SK-N-SH (cell line): ENCODE measurements at regions not wholly inside any gene's neighbourhood (a gene's known extent, or its start where the extent isn't known, plus 50 kb on each side); places are given as distances from the start of the nearest gene placed in this dataset.
A peak's percentile ranks its signal among the peaks of the same experiment; 100 is the strongest.
"Not testable (repeated sequence)": the region's sequence is repeated elsewhere in the genome, so short reads cannot be mapped to it uniquely, and the experiment has no call there.

ENCODE experiments used
- CTCF ChIA-PET: fragments of 300-600, 350-600 bp; formaldehyde crosslinking; extraction: SDS; loops from one replicate; lab custom pipeline; 2021; lab: Yijun Ruan, JAX
- POLR2A ChIA-PET: fragments of 350-600 bp; sonication (Branson Sonifier 250); formaldehyde crosslinking; extraction: SDS; loops from one replicate; lab custom pipeline; 2020; ENCODE audit warnings: antibody characterized with exemption, inconsistent platforms; lab: Yijun Ruan, JAX
- DNase-seq: peaks from one replicate; pipeline ENCODE4 v3.0.0; 2012
- H2AFZ ChIP-seq: fragments of 200-600 bp; sonication (generic); 2 replicates; pipeline ENCODE4 v1.8.1; 2016; ENCODE audit warnings: antibody characterized with exemption, mild to moderate bottlenecking, low read depth
- H3F3A ChIP-seq: fragments of 200-600 bp; sonication (generic); replicated peaks from 2 replicates; pipeline ENCODE3; 2016; ENCODE audit warnings: antibody characterized with exemption, mild to moderate bottlenecking; ENCODE audit not compliant: insufficient read depth
- H3K27ac ChIP-seq, 2 experiments: fragments of 200-500 bp in 1 of 2; fragments of 200-600 bp in 1 of 2; sonication (Bioruptor generic) in 1 of 2; sonication (generic), shearing (Covaris generic) in 1 of 2; 2 replicates each; pipeline versions ENCODE4 v1.5.1 to v1.6.1; 2014 to 2016; ENCODE audit warnings: low read depth in 2 of 2, inconsistent platforms in 1 of 2, low read length in 1 of 2, mild to moderate bottlenecking in 1 of 2, mixed read lengths in 1 of 2
- H3K27me3 ChIP-seq: fragments of 200-600 bp; sonication (generic), shearing (Covaris generic); 2 replicates; pipeline ENCODE4 v1.6.1; 2016; ENCODE audit warnings: mixed run types; ENCODE audit not compliant: insufficient read depth
- H3K36me3 ChIP-seq, 2 experiments: fragments of 200-500 bp in 1 of 2; fragments of 200-600 bp in 1 of 2; sonication (Bioruptor generic) in 1 of 2; sonication (generic) in 1 of 2; replicated peaks in 1 of 2; 2 replicates each; pipeline versions ENCODE3 to v1.5.1; 2014 to 2016; ENCODE audit warnings: low read length in 1 of 2, mild to moderate bottlenecking in 1 of 2; ENCODE audit not compliant: insufficient read depth in 2 of 2, control insufficient read depth in 1 of 2
- H3K4me1 ChIP-seq, 2 experiments: fragments of 200-500 bp in 1 of 2; fragments of 200-600 bp in 1 of 2; sonication (Bioruptor generic) in 1 of 2; sonication (generic), shearing (Covaris generic) in 1 of 2; 2 replicates each; pipeline versions ENCODE4 v1.5.1 to v1.6.1; 2014 to 2016; ENCODE audit warnings: low read depth in 1 of 2, low read length in 1 of 2, mixed run types in 1 of 2; ENCODE audit not compliant: insufficient read depth in 2 of 2, control insufficient read depth in 1 of 2
- H3K4me2 ChIP-seq: fragments of 200-600 bp; sonication (generic), shearing (Covaris generic); 2 replicates; pipeline ENCODE4 v1.6.1; 2017; ENCODE audit warnings: mixed run types
- H3K4me3 ChIP-seq, 2 experiments: fragments of 200-500 bp in 1 of 2; fragments of 200-600 bp in 1 of 2; sonication (Bioruptor generic) in 1 of 2; sonication (generic), shearing (Covaris generic) in 1 of 2; 2 replicates each; pipeline versions ENCODE4 v1.5.1 to v1.8.1; 2014 to 2016; ENCODE audit warnings: low read depth in 2 of 2, inconsistent platforms in 1 of 2, low read length in 1 of 2, mild to moderate bottlenecking in 1 of 2, mixed read lengths in 1 of 2, moderate library complexity in 1 of 2
- H3K79me2 ChIP-seq: fragments of 200-600 bp; sonication (generic); 2 replicates; pipeline ENCODE4 v1.8.1; 2017; ENCODE audit warnings: mild to moderate bottlenecking; ENCODE audit not compliant: insufficient read depth
- H3K9ac ChIP-seq: fragments of 200-600 bp; sonication (generic); 2 replicates; pipeline ENCODE4 v1.6.1; 2017; ENCODE audit warnings: mixed run types
- H3K9me2 ChIP-seq: fragments of 200-600 bp; sonication (generic); 2 replicates; pipeline ENCODE4 v1.6.1; 2017; ENCODE audit warnings: mixed run types
- H3K9me3 ChIP-seq: fragments of 200-600 bp; sonication (generic); 2 replicates; pipeline ENCODE4 v1.6.1; 2017; ENCODE audit warnings: mixed run types, mild to moderate bottlenecking, moderate library complexity
- H4K20me1 ChIP-seq: fragments of 200-600 bp; sonication (generic); 2 replicates; pipeline ENCODE4 v1.6.1; 2017; ENCODE audit warnings: mild to moderate bottlenecking, mixed run types; ENCODE audit not compliant: insufficient read depth
- CHD2 ChIP-seq: fragments of 150-350 bp; IDR thresholded peaks from 2 replicates; pipeline ENCODE4 v1.6.1; 2018; ENCODE audit warnings: low read length; ENCODE audit not compliant: partially characterized antibody
- EP300 ChIP-seq, 2 experiments: IDR thresholded peaks; 2 replicates each; pipeline versions ENCODE4 v1.4.0 to v1.6.1; 2012; ENCODE audit warnings: borderline replicate concordance in 1 of 2, low read depth in 1 of 2, low read length in 1 of 2
- FOSL2 ChIP-seq: IDR thresholded peaks from 2 replicates; pipeline ENCODE4 v1.4.0; 2012; ENCODE audit warnings: low read depth, mild to moderate bottlenecking, moderate library complexity, borderline replicate concordance
- GABPA ChIP-seq: IDR thresholded peaks from 2 replicates; pipeline ENCODE4 v1.4.0; 2012; ENCODE audit warnings: low read depth, mild to moderate bottlenecking
- JUND ChIP-seq: IDR thresholded peaks from 2 replicates; pipeline ENCODE4 v1.4.0; 2012
- MEF2A ChIP-seq: IDR thresholded peaks from 2 replicates; pipeline ENCODE4 v1.4.0; 2012; ENCODE audit warnings: low read depth, borderline replicate concordance
- MXI1 ChIP-seq: IDR thresholded peaks from 2 replicates; pipeline ENCODE4 v1.6.1; 2012; ENCODE audit warnings: mild to moderate bottlenecking, low read depth, low read length, improper control_type of control experiment
- NFIC ChIP-seq: IDR thresholded peaks from 2 replicates; pipeline ENCODE4 v1.4.0; 2012; ENCODE audit warnings: borderline replicate concordance
- NRF1 ChIP-seq: IDR thresholded peaks from 2 replicates; pipeline ENCODE4 v1.6.1; 2012; ENCODE audit warnings: low read depth, mild to moderate bottlenecking, low read length
- RXRA ChIP-seq: IDR thresholded peaks from 2 replicates; pipeline ENCODE4 v1.4.0; 2012; ENCODE audit warnings: low read depth, mild to moderate bottlenecking, borderline replicate concordance
- SIN3A ChIP-seq: IDR thresholded peaks from 2 replicates; pipeline ENCODE4 v1.6.1; 2012; ENCODE audit warnings: low read depth, mild to moderate bottlenecking, low read length, moderate library complexity, borderline replicate concordance
- TCF12 ChIP-seq: IDR thresholded peaks from 2 replicates; pipeline ENCODE4 v1.4.0; 2012
- TEAD4 ChIP-seq: IDR thresholded peaks from 2 replicates; pipeline ENCODE4 v1.4.0; 2012; ENCODE audit warnings: mild to moderate bottlenecking, borderline replicate concordance; ENCODE audit not compliant: insufficient read depth
- WGBS: methylation state at CpG from one replicate; pipeline ENCODE4 v1.1.6; 2017; ENCODE audit warnings: low lambda C conversion rate; 5-methylcytosine and 5-hydroxymethylcytosine counted together
- TF ChIP-seq, protein P1 (sequence below): IDR thresholded peaks from 2 replicates; pipeline ENCODE4; 2012
- TF ChIP-seq, protein P2 (sequence below): IDR thresholded peaks from 2 replicates; pipeline ENCODE4 v1.4.0; 2012; ENCODE audit warnings: low read depth, borderline replicate concordance
- TF ChIP-seq, protein P3 (sequence below): fragments of 150-350 bp; IDR thresholded peaks from 2 replicates; pipeline ENCODE4 v1.6.1; 2017; ENCODE audit warnings: antibody characterized with exemption, low read length, low read depth, borderline replicate concordance

DNA sequence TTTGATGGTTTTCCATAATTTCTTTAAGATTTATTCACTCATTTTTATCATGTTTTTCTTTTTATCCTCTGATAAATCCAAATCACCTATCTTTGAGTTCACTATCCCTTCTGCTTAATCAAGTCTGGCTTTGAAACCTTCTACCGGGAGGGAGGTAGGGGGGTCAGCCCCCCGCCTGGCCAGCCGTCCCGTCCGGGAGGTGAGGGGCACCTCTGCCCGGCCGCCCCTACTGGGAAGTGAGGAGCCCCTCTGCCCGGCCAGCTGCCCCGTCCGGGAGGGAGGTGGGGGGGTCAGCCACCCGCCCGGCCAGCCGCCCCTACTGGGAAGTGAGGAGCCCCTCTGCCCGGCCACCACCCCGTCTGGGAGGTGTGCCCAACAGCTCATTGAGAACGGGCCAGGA is 363.3 kb downstream of the RFC3 start:
- 81% methylated on average over 15 of the region's 16 CpGs for WGBS
- CTCF ChIA-PET: not testable (repeated sequence)

DNA sequence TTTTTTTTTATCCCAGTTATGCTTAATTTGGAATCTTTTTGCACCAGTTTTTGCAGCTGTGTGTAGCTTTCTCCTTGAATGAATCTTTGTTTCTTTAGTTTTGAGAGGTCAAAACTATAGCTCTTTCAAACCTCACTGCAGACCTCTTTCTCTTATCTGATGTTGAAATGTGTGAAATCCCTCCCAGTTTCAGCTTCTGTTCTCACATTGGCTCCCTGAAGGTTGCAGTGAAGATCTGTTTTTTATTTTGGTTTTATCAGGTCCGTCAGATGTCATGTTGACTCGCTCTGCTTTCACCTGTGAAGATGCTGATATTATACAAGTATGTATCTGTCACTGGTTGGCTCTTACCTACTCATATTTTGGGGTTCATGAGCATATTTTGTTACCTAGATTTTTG is 372.0 kb downstream of the RFC3 start:
- H3K9me3 ChIP-seq: no peaks in the 10 kb centered on the region
- H3F3A ChIP-seq: no peaks in the 10 kb centered on the region
- H3K9me2 ChIP-seq: no peaks in the 10 kb centered on the region
- H3K4me3 ChIP-seq: no peak overlapping the region
- no peaks in the 10 kb centered on the region for H3K27me3 ChIP-seq
- ChIA-PET CTCF (interaction anchor here (0.6 kb wide), 1 partner anchor 416 kb away, joined by 3 read pairs; no protein-coding TSS in a partner anchor), POLR2A (no interaction called here)
- 73% methylated on average over 2 of the region's 2 CpGs for WGBS
- H3K79me2 ChIP-seq: no peaks in the 10 kb centered on the region
- H3K9ac ChIP-seq: no peak overlapping the region
- no peak for TF ChIP-seq MXI1
- TF ChIP-seq CHD2: no peak
- TF ChIP-seq GABPA: no peak
- no peak for TF ChIP-seq MEF2A
- TF ChIP-seq SIN3A: no peak
- H3K36me3 ChIP-seq: no peaks in the 10 kb centered on the region
- no peak overlapping the region for H2AFZ ChIP-seq
- no peaks in the 10 kb centered on the region for H3K4me1 ChIP-seq
- no peak overlapping the region for H3K27ac ChIP-seq
- no peak for DNase-seq
- H4K20me1 ChIP-seq: no peaks in the 10 kb centered on the region
- H3K4me2 ChIP-seq: no peak overlapping the region

More for the DNA sequence above, 363.3 kb downstream of the RFC3 start:
- POLR2A ChIA-PET, H2AFZ ChIP-seq, H4K20me1 ChIP-seq, H3K36me3 ChIP-seq, H3K9ac ChIP-seq, H3K4me3 ChIP-seq, DNase-seq, H3F3A ChIP-seq, H3K79me2 ChIP-seq, H3K27me3 ChIP-seq, H3K27ac ChIP-seq, H3K4me2 ChIP-seq, H3K9me2 ChIP-seq, H3K9me3 ChIP-seq: not testable (repeated sequence)
- peaks cover 9 to 10% of the 10 kb centered on the region in 2 experiments; a peak in 3 of 4 replicates for H3K4me1 ChIP-seq

DNA sequence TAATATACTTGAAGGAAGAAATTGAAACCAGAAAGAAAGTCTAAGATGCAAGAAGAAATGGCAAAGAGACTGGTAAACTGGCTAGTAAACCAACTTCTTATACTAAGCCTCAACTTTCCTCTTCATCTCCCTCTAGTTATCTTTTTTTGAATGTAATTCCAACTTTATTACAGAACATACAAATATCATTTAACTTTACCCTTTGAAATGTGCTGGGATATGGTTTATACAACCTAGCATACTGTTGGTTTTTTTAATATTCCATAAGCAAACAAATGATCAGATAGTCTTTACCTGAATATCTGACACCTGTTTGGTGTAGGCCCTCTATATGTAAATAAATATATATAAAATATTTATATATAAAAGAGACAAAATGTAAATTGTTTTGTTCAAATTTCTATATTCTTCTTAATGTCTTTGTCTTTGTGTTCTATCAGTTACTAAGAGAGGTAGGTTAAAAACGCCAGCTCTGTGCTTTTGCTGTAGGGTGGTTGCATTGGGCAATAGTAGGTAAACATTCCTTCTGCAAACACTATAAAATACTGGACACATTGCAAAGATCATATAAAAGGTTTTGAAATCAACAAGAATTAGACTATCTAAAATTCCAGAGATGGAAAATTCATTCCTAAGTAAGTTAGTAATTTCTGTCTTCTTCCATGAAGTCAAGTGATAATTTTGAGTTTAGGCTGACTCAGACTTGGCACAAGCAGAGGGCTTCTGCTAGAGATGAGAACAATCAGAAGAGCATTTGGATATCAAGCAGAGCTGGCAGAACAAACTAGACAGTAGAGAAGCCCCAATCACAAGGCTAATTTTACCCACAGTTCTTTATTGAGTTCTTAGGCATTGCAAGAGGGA is 383.3 kb downstream of the RFC3 start:
- ChIA-PET CTCF (interaction anchor here (1.4 kb wide), 1 partner anchor 13 kb away, joined by 3 read pairs; no protein-coding TSS in a partner anchor), POLR2A (no interaction called here)
- H3K9ac ChIP-seq: no peak overlapping the region
- no peaks in the 10 kb centered on the region for H3K9me2 ChIP-seq
- H4K20me1 ChIP-seq: no peaks in the 10 kb centered on the region
- H3K4me1 ChIP-seq: peaks cover 0 to 3% of the 10 kb centered on the region in 2 experiments; a peak in 2 of 4 replicates
- H3K4me3 ChIP-seq: no peak overlapping the region
- H3K4me2 ChIP-seq: no peak overlapping the region
- H3K79me2 ChIP-seq: no peaks in the 10 kb centered on the region
- H3K27me3 ChIP-seq: no peaks in the 10 kb centered on the region
- H2AFZ ChIP-seq: peak overlapping the region; percentile 50
- DNase-seq: no peak
- TF ChIP-seq NRF1 (no peak), JUND (peak; percentile 83), EP300 (IDR thresholded peaks at IDR 0.05; ENCODE audit: borderline replicate concordance in 1 of 2, low read depth in 1 of 2, low read length in 1 of 2) (peak; percentile 30 to 84; a peak in 2 of 4 replicates), FOSL2 (peak; percentile 70), MEF2A (peak; percentile 33; the same call in 1 of the 2 replicates), NFIC (peak; percentile 81), TEAD4 (peak; percentile 37; the same call in 1 of the 2 replicates), RXRA (peak; percentile 40; the same call in 1 of the 2 replicates), TCF12 (peak; percentile 80)
- TF ChIP-seq, protein P1, sequence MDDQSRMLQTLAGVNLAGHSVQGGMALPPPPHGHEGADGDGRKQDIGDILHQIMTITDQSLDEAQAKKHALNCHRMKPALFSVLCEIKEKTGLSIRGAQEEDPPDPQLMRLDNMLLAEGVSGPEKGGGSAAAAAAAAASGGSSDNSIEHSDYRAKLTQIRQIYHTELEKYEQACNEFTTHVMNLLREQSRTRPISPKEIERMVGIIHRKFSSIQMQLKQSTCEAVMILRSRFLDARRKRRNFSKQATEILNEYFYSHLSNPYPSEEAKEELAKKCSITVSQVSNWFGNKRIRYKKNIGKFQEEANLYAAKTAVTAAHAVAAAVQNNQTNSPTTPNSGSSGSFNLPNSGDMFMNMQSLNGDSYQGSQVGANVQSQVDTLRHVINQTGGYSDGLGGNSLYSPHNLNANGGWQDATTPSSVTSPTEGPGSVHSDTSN: peak; percentile 87
- TF ChIP-seq, protein P2, sequence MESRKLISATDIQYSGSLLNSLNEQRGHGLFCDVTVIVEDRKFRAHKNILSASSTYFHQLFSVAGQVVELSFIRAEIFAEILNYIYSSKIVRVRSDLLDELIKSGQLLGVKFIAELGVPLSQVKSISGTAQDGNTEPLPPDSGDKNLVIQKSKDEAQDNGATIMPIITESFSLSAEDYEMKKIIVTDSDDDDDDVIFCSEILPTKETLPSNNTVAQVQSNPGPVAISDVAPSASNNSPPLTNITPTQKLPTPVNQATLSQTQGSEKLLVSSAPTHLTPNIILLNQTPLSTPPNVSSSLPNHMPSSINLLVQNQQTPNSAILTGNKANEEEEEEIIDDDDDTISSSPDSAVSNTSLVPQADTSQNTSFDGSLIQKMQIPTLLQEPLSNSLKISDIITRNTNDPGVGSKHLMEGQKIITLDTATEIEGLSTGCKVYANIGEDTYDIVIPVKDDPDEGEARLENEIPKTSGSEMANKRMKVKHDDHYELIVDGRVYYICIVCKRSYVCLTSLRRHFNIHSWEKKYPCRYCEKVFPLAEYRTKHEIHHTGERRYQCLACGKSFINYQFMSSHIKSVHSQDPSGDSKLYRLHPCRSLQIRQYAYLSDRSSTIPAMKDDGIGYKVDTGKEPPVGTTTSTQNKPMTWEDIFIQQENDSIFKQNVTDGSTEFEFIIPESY: no peak
- TF ChIP-seq, protein P3, sequence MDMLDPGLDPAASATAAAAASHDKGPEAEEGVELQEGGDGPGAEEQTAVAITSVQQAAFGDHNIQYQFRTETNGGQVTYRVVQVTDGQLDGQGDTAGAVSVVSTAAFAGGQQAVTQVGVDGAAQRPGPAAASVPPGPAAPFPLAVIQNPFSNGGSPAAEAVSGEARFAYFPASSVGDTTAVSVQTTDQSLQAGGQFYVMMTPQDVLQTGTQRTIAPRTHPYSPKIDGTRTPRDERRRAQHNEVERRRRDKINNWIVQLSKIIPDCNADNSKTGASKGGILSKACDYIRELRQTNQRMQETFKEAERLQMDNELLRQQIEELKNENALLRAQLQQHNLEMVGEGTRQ: no peak
- peaks cover 16% of the 10 kb centered on the region for H3F3A ChIP-seq
- 67% methylated on average over 1 of the region's 1 CpG for WGBS
- H3K36me3 ChIP-seq: no peaks in the 10 kb centered on the region
- peak overlapping the region; percentile 63 to 64; a peak in 3 of 4 replicates for H3K27ac ChIP-seq
- H3K9me3 ChIP-seq: no peaks in the 10 kb centered on the region
